ENCODE measurements at regions not wholly inside any gene's neighbourhood (a gene's known extent, or its start where the extent isn't known, plus 50 kb on each side); places are given as distances from the start of the nearest gene placed in this dataset.
A peak's percentile ranks its signal among the peaks of the same experiment; 100 is the strongest.

DNA sequence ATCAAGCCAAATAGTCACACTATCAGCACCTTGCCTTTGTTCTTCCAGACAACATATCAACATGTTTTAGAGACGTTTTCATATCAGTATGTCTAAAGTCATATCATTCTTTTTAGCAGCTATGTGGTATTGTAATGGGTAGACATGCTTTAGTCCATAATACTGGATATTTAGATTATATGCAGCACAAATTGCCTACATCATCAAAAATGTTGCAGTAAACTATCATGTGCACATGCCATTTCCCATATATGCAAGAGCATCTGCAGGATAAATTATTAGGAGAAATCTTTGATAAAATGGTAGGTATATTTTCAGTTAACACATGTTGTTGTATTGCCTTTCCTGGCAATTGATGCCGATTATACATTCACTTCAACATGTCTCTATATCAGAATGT, 636.5 kb downstream of the XIRP2 start:
- TF ChIP-seq CTCF (conservative IDR thresholded peaks at IDR 0.05): no peak

DNA sequence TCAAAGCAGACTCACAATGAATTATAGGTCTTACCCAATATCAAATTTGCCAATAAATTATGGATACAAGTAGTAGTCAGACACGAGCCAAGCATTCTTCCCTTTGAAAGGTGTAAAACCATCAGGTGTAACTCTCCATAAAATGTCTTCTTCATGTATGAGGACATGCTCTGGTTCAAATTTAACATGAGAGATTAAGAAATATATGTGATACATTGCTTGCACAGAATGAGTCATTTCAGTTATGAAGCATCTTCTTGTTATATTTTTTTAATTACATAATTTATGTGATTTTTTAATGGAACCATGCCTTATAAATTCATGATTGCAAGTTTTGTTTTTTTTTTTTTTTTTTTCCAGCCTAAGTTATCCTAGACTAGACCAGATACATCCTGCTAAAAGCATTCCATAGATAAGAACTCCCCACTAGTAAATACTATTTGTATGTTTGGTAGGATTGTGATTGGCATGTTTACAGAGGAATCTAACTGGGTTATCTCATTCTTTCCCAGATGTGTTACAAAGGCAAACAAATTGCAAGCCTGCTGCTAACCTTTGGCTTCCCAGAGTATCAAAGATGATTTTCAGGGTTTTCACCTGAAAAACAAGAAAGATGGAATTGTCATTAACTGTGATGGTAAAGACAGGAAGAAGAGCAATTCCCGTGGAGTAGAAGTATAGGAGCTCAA, 621.9 kb downstream of the XIRP2 start:
- no peak for TF ChIP-seq CTCF (conservative IDR thresholded peaks at IDR 0.05)
- no peak for DNase-seq (ENCODE audit: extremely low spot score, unreplicated experiment)
- H3K27ac Mint-ChIP-seq: no peak overlapping the region
- H3K27me3 Mint-ChIP-seq: no peaks in the 10 kb centered on the region
- no peaks in the 10 kb centered on the region for H3K9me3 Mint-ChIP-seq
- peaks cover 11% of the 10 kb centered on the region for H3K4me1 Mint-ChIP-seq (ENCODE audit: unreplicated experiment)
- H3K36me3 Mint-ChIP-seq: no peaks in the 10 kb centered on the region
- H3K4me3 Mint-ChIP-seq: no peak overlapping the region

More for the DNA sequence above, 636.5 kb downstream of the XIRP2 start:
- no peaks in the 10 kb centered on the region for H3K9me3 Mint-ChIP-seq
- H3K27me3 Mint-ChIP-seq: no peaks in the 10 kb centered on the region
- H3K27ac Mint-ChIP-seq: no peak overlapping the region
- H3K36me3 Mint-ChIP-seq: no peaks in the 10 kb centered on the region
- no peak for DNase-seq (ENCODE audit: extremely low spot score, unreplicated experiment)
- no peak overlapping the region for H3K4me3 Mint-ChIP-seq
- H3K4me1 Mint-ChIP-seq (ENCODE audit: unreplicated experiment): no peaks in the 10 kb centered on the region

DNA sequence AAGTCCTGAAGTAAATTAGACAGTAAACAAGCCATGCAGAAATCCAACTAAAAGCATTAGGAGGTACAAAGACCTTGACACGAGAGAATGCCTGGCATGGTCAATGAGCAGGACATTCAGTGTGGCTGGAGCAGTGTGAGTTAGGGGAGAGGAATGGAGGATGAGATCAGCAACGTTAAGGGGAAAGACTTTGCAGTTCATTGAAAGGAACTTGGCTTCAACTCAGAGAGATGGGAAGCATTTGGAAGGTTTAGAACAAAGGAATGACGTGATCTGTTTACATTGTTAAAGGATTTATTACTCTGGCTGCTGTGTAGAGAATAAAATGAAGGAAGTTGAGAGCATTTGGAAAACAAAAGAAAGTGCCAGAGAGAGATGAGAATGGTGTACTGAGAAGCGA, 621.3 kb downstream of the XIRP2 start:
- H3K36me3 Mint-ChIP-seq: no peaks in the 10 kb centered on the region
- TF ChIP-seq CTCF (conservative IDR thresholded peaks at IDR 0.05): no peak
- H3K27me3 Mint-ChIP-seq: no peaks in the 10 kb centered on the region
- H3K9me3 Mint-ChIP-seq: no peaks in the 10 kb centered on the region
- H3K4me3 Mint-ChIP-seq: no peak overlapping the region
- peaks cover 11% of the 10 kb centered on the region for H3K4me1 Mint-ChIP-seq (ENCODE audit: unreplicated experiment)
- DNase-seq (ENCODE audit: extremely low spot score, unreplicated experiment): no peak
- H3K27ac Mint-ChIP-seq: peak overlapping the region; percentile 6

- Mint-ChIP-seq H3K4me3 (no peak overlapping the region), H3K9me3 (no peaks in the 10 kb centered on the region), H3K4me1 (ENCODE audit: unreplicated experiment) (peaks cover 11% of the 10 kb centered on the region), H3K27ac (no peak overlapping the region), H3K27me3 (no peaks in the 10 kb centered on the region), H3K36me3 (no peaks in the 10 kb centered on the region)
- no peak for TF ChIP-seq CTCF (conservative IDR thresholded peaks at IDR 0.05)
- DNase-seq (ENCODE audit: extremely low spot score, unreplicated experiment): no peak
Observed at GRCh38 chr2:167508709-167509108, 620.4 kb downstream of the XIRP2 start.

- H3K27me3 Mint-ChIP-seq: no peaks in the 10 kb centered on the region
- no peak overlapping the region for H3K27ac Mint-ChIP-seq
- no peaks in the 10 kb centered on the region for H3K36me3 Mint-ChIP-seq
- H3K4me3 Mint-ChIP-seq: no peak overlapping the region
- DNase-seq (ENCODE audit: extremely low spot score, unreplicated experiment): no peak
- TF ChIP-seq CTCF (conservative IDR thresholded peaks at IDR 0.05): no peak
- peaks cover 11% of the 10 kb centered on the region for H3K4me1 Mint-ChIP-seq (ENCODE audit: unreplicated experiment)
- no peaks in the 10 kb centered on the region for H3K9me3 Mint-ChIP-seq
Observed at GRCh38 chr2:167506395-167506794, 618.1 kb downstream of the XIRP2 start.
